ENCODE measurements at regions not wholly inside any gene's neighbourhood (a gene's known extent, or its start where the extent isn't known, plus 50 kb on each side); places are given as distances from the start of the nearest gene placed in this dataset.

- Mint-ChIP-seq H3K36me3 (no peaks in the 10 kb centered on the region), H3K4me3 (no peak overlapping the region), H3K9me3 (peaks cover 4% of the 10 kb centered on the region; the same call in 1 of the 2 replicates), H3K4me1 (0 out of 2 replicates have a peak, but pooled peaks cover 5% of the 10 kb centered on the region), H3K27me3 (ENCODE audit: low read depth) (no peaks in the 10 kb centered on the region; the same call in 1 of the 2 replicates), H3K27ac (no peak overlapping the region)
- DNase-seq (ENCODE audit: low spot score): no peak
- TF ChIP-seq ZBTB21 (CRISPR knock-in tag; IDR thresholded peaks at IDR 0.05; ENCODE audit: borderline replicate concordance) (no peak), IRF1 (CRISPR knock-in tag; IDR thresholded peaks at IDR 0.05) (no peak), ATF3 (CRISPR knock-in tag; conservative IDR thresholded peaks at IDR 0.05) (no peak), MXD4 (CRISPR knock-in tag; IDR thresholded peaks at IDR 0.05; ENCODE audit: borderline replicate concordance) (no peak), ZNF121 (CRISPR knock-in tag; IDR thresholded peaks at IDR 0.05) (no peak), SMAD4 (CRISPR knock-in tag; IDR thresholded peaks at IDR 0.05) (no peak), MLX (CRISPR knock-in tag; IDR thresholded peaks at IDR 0.05) (no peak), FOXJ3 (CRISPR knock-in tag; IDR thresholded peaks at IDR 0.05; ENCODE audit: borderline replicate concordance) (no peak), FOXK1 (CRISPR knock-in tag; IDR thresholded peaks at IDR 0.05) (no peak), IRF2 (CRISPR knock-in tag; IDR thresholded peaks at IDR 0.05; ENCODE audit: borderline replicate concordance, low read depth) (no peak), ZNF281 (CRISPR knock-in tag; IDR thresholded peaks at IDR 0.05) (no peak), OVOL2 (CRISPR knock-in tag; IDR thresholded peaks at IDR 0.05; ENCODE audit: borderline replicate concordance) (no peak), ZNF423 (CRISPR knock-in tag; IDR thresholded peaks at IDR 0.05) (no peak), ATF1 (CRISPR knock-in tag; IDR thresholded peaks at IDR 0.05) (no peak)
- TF ChIP-seq, protein P1, sequence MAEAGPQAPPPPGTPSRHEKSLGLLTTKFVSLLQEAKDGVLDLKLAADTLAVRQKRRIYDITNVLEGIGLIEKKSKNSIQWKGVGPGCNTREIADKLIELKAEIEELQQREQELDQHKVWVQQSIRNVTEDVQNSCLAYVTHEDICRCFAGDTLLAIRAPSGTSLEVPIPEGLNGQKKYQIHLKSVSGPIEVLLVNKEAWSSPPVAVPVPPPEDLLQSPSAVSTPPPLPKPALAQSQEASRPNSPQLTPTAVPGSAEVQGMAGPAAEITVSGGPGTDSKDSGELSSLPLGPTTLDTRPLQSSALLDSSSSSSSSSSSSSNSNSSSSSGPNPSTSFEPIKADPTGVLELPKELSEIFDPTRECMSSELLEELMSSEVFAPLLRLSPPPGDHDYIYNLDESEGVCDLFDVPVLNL (CRISPR knock-in tag; IDR thresholded peaks at IDR 0.05; ENCODE audit: borderline replicate concordance, low read depth): no peak
- TF ChIP-seq, protein P2, sequence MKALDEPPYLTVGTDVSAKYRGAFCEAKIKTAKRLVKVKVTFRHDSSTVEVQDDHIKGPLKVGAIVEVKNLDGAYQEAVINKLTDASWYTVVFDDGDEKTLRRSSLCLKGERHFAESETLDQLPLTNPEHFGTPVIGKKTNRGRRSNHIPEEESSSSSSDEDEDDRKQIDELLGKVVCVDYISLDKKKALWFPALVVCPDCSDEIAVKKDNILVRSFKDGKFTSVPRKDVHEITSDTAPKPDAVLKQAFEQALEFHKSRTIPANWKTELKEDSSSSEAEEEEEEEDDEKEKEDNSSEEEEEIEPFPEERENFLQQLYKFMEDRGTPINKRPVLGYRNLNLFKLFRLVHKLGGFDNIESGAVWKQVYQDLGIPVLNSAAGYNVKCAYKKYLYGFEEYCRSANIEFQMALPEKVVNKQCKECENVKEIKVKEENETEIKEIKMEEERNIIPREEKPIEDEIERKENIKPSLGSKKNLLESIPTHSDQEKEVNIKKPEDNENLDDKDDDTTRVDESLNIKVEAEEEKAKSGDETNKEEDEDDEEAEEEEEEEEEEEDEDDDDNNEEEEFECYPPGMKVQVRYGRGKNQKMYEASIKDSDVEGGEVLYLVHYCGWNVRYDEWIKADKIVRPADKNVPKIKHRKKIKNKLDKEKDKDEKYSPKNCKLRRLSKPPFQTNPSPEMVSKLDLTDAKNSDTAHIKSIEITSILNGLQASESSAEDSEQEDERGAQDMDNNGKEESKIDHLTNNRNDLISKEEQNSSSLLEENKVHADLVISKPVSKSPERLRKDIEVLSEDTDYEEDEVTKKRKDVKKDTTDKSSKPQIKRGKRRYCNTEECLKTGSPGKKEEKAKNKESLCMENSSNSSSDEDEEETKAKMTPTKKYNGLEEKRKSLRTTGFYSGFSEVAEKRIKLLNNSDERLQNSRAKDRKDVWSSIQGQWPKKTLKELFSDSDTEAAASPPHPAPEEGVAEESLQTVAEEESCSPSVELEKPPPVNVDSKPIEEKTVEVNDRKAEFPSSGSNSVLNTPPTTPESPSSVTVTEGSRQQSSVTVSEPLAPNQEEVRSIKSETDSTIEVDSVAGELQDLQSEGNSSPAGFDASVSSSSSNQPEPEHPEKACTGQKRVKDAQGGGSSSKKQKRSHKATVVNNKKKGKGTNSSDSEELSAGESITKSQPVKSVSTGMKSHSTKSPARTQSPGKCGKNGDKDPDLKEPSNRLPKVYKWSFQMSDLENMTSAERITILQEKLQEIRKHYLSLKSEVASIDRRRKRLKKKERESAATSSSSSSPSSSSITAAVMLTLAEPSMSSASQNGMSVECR (CRISPR knock-in tag; IDR thresholded peaks at IDR 0.05; ENCODE audit: borderline replicate concordance): no peak
- TF ChIP-seq, protein P3, sequence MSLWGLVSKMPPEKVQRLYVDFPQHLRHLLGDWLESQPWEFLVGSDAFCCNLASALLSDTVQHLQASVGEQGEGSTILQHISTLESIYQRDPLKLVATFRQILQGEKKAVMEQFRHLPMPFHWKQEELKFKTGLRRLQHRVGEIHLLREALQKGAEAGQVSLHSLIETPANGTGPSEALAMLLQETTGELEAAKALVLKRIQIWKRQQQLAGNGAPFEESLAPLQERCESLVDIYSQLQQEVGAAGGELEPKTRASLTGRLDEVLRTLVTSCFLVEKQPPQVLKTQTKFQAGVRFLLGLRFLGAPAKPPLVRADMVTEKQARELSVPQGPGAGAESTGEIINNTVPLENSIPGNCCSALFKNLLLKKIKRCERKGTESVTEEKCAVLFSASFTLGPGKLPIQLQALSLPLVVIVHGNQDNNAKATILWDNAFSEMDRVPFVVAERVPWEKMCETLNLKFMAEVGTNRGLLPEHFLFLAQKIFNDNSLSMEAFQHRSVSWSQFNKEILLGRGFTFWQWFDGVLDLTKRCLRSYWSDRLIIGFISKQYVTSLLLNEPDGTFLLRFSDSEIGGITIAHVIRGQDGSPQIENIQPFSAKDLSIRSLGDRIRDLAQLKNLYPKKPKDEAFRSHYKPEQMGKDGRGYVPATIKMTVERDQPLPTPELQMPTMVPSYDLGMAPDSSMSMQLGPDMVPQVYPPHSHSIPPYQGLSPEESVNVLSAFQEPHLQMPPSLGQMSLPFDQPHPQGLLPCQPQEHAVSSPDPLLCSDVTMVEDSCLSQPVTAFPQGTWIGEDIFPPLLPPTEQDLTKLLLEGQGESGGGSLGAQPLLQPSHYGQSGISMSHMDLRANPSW (CRISPR knock-in tag; conservative IDR thresholded peaks at IDR 0.05; ENCODE audit: low read depth): no peak
- TF ChIP-seq, protein P4, sequence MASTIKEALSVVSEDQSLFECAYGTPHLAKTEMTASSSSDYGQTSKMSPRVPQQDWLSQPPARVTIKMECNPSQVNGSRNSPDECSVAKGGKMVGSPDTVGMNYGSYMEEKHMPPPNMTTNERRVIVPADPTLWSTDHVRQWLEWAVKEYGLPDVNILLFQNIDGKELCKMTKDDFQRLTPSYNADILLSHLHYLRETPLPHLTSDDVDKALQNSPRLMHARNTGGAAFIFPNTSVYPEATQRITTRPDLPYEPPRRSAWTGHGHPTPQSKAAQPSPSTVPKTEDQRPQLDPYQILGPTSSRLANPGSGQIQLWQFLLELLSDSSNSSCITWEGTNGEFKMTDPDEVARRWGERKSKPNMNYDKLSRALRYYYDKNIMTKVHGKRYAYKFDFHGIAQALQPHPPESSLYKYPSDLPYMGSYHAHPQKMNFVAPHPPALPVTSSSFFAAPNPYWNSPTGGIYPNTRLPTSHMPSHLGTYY (CRISPR knock-in tag; IDR thresholded peaks at IDR 0.05): no peak
- ChIA-PET POLR2A (no interaction called here), CTCF (interaction anchor here (0.8 to 3.8 kb wide), 4 partner anchors 77 to 308 kb away, joined by 3 to 16 read pairs (median 6); no protein-coding TSS in a partner anchor)
- ATAC-seq: no peak
These were observed 177.4 kb upstream of the SYT13 start for GRCh38 chr11:45463541-45463940.
